ENCODE measurements at regions not wholly inside any gene's neighbourhood (a gene's known extent, or its start where the extent isn't known, plus 50 kb on each side); places are given as distances from the start of the nearest gene placed in this dataset.

DNA sequence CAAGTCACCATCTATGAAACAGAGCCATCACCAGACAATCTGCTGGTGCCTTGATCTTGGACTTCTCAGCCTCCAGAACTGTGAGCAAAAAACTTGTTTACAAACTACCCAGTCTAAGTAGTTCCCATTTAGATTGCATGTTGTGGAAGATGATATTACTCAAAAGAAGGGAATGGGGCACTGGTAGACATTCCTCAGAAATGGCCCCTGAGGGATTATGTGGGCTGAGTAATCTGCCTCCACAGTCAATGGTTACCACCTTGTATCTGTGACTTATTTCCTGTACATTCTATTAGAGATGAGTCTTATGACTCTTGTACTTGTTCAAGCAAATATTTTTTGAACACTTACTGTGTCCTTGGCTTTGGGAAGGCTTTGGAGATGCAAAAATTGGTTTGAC lies 160.4 kb downstream of the NUP35 start:
- H3K36me3 ChIP-seq (ENCODE audit: control insufficient read depth, low read depth, low read length), result no peaks in the 10 kb centered on the region
- no peaks in the 10 kb centered on the region for H3K4me1 ChIP-seq (ENCODE audit: control insufficient read depth, low read depth, low read length)
- no peak overlapping the region for H3K4me3 ChIP-seq (ENCODE audit: low read length)
- no peak overlapping the region for H3K9ac ChIP-seq (ENCODE audit: low read length)
- H3K27me3 ChIP-seq (ENCODE audit: control insufficient read depth, insufficient read depth, low read length), result peaks cover 6% of the 10 kb centered on the region
- no peaks in the 10 kb centered on the region for H3K9me3 ChIP-seq (ENCODE audit: control insufficient read depth, low read depth, low read length)
- no peak overlapping the region for H3K27ac ChIP-seq (ENCODE audit: low read length)

DNA sequence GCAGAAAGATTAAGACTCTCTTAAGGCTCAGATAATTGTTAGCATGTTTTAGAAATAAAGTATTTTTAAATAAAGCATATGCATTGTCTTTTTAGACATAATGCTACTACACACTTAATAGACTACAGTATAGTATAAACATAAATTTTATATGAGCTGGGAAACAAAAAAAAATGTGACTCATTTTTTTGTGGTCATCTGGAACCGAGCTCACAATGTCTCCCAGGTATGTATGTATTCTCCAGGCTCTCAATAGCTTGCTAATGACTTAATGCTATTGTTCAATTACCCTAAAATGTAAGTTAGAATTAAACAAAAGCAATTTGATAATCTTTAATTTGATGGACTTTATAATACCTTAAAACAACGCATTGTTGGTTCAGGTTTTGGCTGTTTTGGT lies 167.2 kb downstream of the NUP35 start:
- Histone ChIP-seq H3K4me1 (ENCODE audit: control insufficient read depth, low read depth, low read length) (peaks cover 9% of the 10 kb centered on the region), H3K27ac (ENCODE audit: low read length) (no peak overlapping the region), H3K4me3 (ENCODE audit: low read length) (no peak overlapping the region), H3K36me3 (ENCODE audit: control insufficient read depth, low read depth, low read length) (no peaks in the 10 kb centered on the region), H3K9me3 (ENCODE audit: control insufficient read depth, low read depth, low read length) (no peaks in the 10 kb centered on the region), H3K9ac (ENCODE audit: low read length) (no peak overlapping the region), H3K27me3 (ENCODE audit: control insufficient read depth, insufficient read depth, low read length) (peaks cover 41% of the 10 kb centered on the region)

DNA sequence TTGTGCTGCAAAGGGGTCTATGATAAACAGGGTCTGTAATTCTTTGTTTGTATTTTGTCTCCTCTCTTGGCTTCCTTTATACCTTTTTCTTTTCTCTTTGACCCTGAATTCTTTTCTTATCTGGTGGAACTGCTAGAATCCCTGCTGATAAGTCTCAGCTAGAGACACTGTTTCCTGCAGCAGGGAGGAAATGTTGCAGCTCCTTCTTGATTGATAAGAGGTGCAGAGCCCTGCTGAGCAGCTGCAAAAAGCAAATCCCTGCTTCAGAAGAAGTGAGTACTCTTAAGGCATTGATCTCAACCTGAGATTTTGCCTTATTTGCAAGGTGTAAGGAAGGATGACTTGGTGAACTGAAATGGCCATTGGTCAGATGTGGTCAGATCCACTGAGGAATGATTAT lies 167.8 kb downstream of the NUP35 start:
- Histone ChIP-seq H3K4me3 (ENCODE audit: low read length) (no peak overlapping the region), H3K27me3 (ENCODE audit: control insufficient read depth, insufficient read depth, low read length) (peaks cover 41% of the 10 kb centered on the region), H3K9me3 (ENCODE audit: control insufficient read depth, low read depth, low read length) (no peaks in the 10 kb centered on the region), H3K27ac (ENCODE audit: low read length) (no peak overlapping the region), H3K4me1 (ENCODE audit: control insufficient read depth, low read depth, low read length) (peaks cover 9% of the 10 kb centered on the region), H3K9ac (ENCODE audit: low read length) (no peak overlapping the region), H3K36me3 (ENCODE audit: control insufficient read depth, low read depth, low read length) (no peaks in the 10 kb centered on the region)

DNA sequence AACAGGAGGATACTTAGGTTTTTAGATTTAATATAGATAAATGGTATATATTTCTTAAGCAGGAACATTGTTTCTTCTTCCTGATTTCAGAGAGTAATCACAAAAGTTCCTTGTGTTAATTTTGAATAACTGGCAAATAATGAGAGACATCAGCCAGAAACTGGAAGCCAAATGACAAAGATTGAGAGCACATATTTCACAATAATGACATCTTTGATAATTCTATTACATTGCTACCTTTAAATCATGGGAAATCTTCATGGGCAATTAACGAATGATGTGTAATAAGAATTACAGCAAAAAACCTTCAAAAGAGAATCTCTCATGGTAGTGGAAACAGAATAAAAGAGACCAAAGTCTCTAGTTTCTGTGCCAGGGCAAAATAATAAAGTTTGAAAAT lies 215.1 kb downstream of the NUP35 start:
- H3K4me3 ChIP-seq (ENCODE audit: low read length), result no peak overlapping the region
- H3K27me3 ChIP-seq (ENCODE audit: control insufficient read depth, insufficient read depth, low read length), result no peaks in the 10 kb centered on the region
- no peaks in the 10 kb centered on the region for H3K36me3 ChIP-seq (ENCODE audit: control insufficient read depth, low read depth, low read length)
- H3K4me1 ChIP-seq (ENCODE audit: control insufficient read depth, low read depth, low read length), result no peaks in the 10 kb centered on the region
- no peak overlapping the region for H3K9ac ChIP-seq (ENCODE audit: low read length)
- H3K9me3 ChIP-seq (ENCODE audit: control insufficient read depth, low read depth, low read length), result no peaks in the 10 kb centered on the region
- no peak overlapping the region for H3K27ac ChIP-seq (ENCODE audit: low read length)

DNA sequence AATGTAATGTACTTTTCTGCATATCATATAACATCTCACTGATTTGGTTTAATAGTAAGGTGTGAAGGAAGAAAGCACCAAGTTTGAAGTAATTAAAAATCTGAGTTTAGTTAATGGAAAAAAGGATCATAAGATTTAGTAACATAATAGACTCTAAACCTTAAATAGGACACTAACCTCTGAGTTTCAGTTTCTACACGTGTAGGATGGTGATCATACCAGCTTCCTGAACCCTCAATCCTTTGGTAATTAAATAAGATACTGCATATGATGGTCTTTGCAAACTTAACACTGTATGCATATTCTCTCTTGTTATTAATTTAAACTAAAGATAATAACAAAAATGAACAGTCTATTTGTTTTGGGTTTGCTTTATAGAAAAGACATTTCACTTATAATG lies 216.8 kb downstream of the NUP35 start:
- H3K27me3 ChIP-seq (ENCODE audit: control insufficient read depth, insufficient read depth, low read length), result no peaks in the 10 kb centered on the region
- H3K36me3 ChIP-seq (ENCODE audit: control insufficient read depth, low read depth, low read length), result no peaks in the 10 kb centered on the region
- no peak overlapping the region for H3K4me3 ChIP-seq (ENCODE audit: low read length)
- no peaks in the 10 kb centered on the region for H3K4me1 ChIP-seq (ENCODE audit: control insufficient read depth, low read depth, low read length)
- H3K9ac ChIP-seq (ENCODE audit: low read length), result no peak overlapping the region
- no peaks in the 10 kb centered on the region for H3K9me3 ChIP-seq (ENCODE audit: control insufficient read depth, low read depth, low read length)
- H3K27ac ChIP-seq (ENCODE audit: low read length), result no peak overlapping the region

DNA sequence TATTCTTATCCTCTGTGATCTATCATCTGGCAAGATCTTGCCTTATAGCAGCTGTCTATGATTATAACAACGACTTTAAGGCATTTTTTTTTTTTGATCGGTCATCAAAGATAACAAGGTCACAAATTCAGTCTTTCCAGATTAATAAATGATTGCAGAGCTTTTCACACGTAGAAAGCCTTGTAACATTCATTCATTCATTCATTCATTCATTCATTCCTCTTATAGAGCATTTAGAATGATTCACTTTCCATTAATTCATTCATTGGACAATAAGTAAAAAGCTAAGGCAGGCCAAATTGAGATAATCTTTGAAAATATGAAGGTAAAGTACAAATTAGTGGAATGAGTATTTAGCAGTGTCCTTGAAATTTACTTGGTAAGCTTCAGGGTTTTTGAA lies 223.7 kb downstream of the NUP35 start:
- H3K36me3 ChIP-seq (ENCODE audit: control insufficient read depth, low read depth, low read length), result no peaks in the 10 kb centered on the region
- no peaks in the 10 kb centered on the region for H3K9me3 ChIP-seq (ENCODE audit: control insufficient read depth, low read depth, low read length)
- H3K27ac ChIP-seq (ENCODE audit: low read length), result no peak overlapping the region
- no peak overlapping the region for H3K9ac ChIP-seq (ENCODE audit: low read length)
- no peak overlapping the region for H3K4me3 ChIP-seq (ENCODE audit: low read length)
- no peaks in the 10 kb centered on the region for H3K27me3 ChIP-seq (ENCODE audit: control insufficient read depth, insufficient read depth, low read length)
- H3K4me1 ChIP-seq (ENCODE audit: control insufficient read depth, low read depth, low read length), result no peaks in the 10 kb centered on the region

DNA sequence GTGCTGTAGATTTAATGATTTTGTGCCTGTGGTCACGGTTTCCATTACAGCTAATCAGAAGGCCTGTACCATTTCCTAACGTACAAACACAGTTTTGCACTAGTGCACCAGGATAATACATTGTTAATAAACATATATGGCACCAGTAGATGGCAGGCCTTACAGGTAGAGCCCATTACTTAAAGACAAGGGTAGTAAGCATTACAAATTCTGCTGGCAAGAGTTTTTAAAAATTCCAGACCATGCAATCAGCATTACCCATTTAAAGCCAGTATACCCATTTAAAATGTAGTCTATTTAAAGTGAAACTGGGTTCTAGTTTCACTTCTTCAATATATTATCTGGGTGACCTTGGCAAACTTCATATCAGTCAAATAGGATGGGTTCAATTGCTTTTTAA lies 224.2 kb downstream of the NUP35 start:
- Histone ChIP-seq H3K4me3 (ENCODE audit: low read length) (no peak overlapping the region), H3K4me1 (ENCODE audit: control insufficient read depth, low read depth, low read length) (no peaks in the 10 kb centered on the region), H3K36me3 (ENCODE audit: control insufficient read depth, low read depth, low read length) (no peaks in the 10 kb centered on the region), H3K9ac (ENCODE audit: low read length) (no peak overlapping the region), H3K27me3 (ENCODE audit: control insufficient read depth, insufficient read depth, low read length) (no peaks in the 10 kb centered on the region), H3K9me3 (ENCODE audit: control insufficient read depth, low read depth, low read length) (no peaks in the 10 kb centered on the region), H3K27ac (ENCODE audit: low read length) (no peak overlapping the region)

DNA sequence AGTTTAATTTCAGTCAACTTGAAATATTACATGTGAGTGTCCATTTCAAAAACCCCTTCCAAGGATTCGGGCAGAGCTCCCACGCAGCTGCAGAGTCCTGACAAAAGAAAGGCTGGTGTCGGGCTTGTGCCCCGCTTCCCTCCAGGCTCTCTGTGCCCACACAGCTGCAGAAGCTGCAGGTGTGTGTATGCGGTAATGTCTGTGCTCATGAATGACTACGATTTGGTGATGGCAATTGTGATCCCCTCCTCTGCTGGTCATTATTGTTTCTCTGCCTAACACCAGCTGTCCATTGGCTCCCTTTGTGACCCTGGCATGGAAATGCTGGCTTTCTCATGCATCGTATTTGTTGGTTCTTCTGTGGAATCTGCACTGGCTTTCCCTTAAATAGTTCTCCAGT lies 224.8 kb downstream of the NUP35 start:
- Histone ChIP-seq H3K4me3 (ENCODE audit: low read length) (no peak overlapping the region), H3K9ac (ENCODE audit: low read length) (no peak overlapping the region), H3K4me1 (ENCODE audit: control insufficient read depth, low read depth, low read length) (no peaks in the 10 kb centered on the region), H3K27me3 (ENCODE audit: control insufficient read depth, insufficient read depth, low read length) (no peaks in the 10 kb centered on the region), H3K9me3 (ENCODE audit: control insufficient read depth, low read depth, low read length) (no peaks in the 10 kb centered on the region), H3K27ac (ENCODE audit: low read length) (no peak overlapping the region), H3K36me3 (ENCODE audit: control insufficient read depth, low read depth, low read length) (no peaks in the 10 kb centered on the region)

DNA sequence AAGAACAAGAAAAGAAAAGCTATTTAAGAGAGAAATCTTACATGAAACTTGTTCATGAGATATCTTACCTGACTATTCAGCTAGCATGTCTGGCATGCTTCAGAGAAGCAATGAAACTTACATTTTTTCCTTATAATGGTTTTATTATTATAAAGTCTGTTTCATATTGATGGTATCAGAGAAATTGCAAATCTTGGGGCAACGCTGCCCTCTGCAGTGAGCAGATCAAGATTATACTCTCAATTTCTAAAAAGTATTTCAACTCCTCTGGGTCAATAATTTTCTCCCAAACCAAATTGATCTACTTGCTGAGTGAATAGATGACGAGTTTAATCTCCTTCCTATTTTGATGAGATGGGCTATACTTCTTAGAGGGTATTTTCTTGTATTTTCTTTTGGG lies 235.6 kb downstream of the NUP35 start:
- Histone ChIP-seq H3K36me3 (ENCODE audit: control insufficient read depth, low read depth, low read length) (no peaks in the 10 kb centered on the region), H3K9ac (ENCODE audit: low read length) (no peak overlapping the region), H3K4me1 (ENCODE audit: control insufficient read depth, low read depth, low read length) (no peaks in the 10 kb centered on the region), H3K27me3 (ENCODE audit: control insufficient read depth, insufficient read depth, low read length) (no peaks in the 10 kb centered on the region), H3K4me3 (ENCODE audit: low read length) (no peak overlapping the region), H3K9me3 (ENCODE audit: control insufficient read depth, low read depth, low read length) (no peaks in the 10 kb centered on the region), H3K27ac (ENCODE audit: low read length) (no peak overlapping the region)

DNA sequence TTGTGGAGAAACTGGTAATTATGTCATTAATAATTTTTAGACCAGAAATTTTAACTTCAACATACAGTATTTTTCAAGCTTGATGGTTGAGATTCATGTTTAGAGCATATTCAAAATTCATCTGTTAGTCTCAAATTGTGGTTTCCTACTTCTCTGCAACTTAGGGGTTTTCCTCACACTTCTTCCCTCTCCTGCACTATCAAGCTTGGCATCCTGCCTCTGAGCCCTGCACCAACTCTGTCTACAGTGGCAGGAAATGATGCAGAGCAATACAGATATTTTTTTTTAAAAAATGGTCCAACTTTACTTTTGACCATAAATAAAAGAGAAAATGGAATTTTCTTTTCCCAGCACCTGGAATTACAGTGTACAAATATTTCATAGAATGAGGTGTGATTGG lies 247.3 kb downstream of the NUP35 start:
- no peaks in the 10 kb centered on the region for H3K36me3 ChIP-seq (ENCODE audit: control insufficient read depth, low read depth, low read length)
- no peak overlapping the region for H3K9ac ChIP-seq (ENCODE audit: low read length)
- no peaks in the 10 kb centered on the region for H3K4me1 ChIP-seq (ENCODE audit: control insufficient read depth, low read depth, low read length)
- no peak overlapping the region for H3K4me3 ChIP-seq (ENCODE audit: low read length)
- no peaks in the 10 kb centered on the region for H3K27me3 ChIP-seq (ENCODE audit: control insufficient read depth, insufficient read depth, low read length)
- H3K9me3 ChIP-seq (ENCODE audit: control insufficient read depth, low read depth, low read length), result no peaks in the 10 kb centered on the region
- no peak overlapping the region for H3K27ac ChIP-seq (ENCODE audit: low read length)

DNA sequence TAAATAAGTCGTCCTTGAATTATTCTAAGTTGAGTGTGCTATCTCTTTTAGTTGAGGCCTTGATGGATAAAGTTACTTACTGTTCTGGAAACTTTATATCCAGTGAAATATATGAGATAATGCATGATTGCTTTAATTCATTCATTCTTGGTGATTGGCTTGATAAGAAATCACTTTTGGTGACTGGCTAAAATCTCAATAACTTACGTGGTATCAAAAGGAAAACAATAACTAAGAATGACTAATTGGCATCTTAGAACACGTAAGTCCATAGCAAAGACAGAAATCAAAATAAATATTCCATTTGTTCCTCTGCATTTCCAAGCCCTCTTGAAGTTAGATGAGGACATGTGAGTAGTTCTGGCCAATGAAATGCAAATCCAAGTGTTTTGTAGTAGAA lies 251.6 kb downstream of the NUP35 start:
- Histone ChIP-seq H3K4me1 (ENCODE audit: control insufficient read depth, low read depth, low read length) (no peaks in the 10 kb centered on the region), H3K9me3 (ENCODE audit: control insufficient read depth, low read depth, low read length) (no peaks in the 10 kb centered on the region), H3K4me3 (ENCODE audit: low read length) (no peak overlapping the region), H3K27ac (ENCODE audit: low read length) (no peak overlapping the region), H3K27me3 (ENCODE audit: control insufficient read depth, insufficient read depth, low read length) (no peaks in the 10 kb centered on the region), H3K36me3 (ENCODE audit: control insufficient read depth, low read depth, low read length) (no peaks in the 10 kb centered on the region), H3K9ac (ENCODE audit: low read length) (no peak overlapping the region)

DNA sequence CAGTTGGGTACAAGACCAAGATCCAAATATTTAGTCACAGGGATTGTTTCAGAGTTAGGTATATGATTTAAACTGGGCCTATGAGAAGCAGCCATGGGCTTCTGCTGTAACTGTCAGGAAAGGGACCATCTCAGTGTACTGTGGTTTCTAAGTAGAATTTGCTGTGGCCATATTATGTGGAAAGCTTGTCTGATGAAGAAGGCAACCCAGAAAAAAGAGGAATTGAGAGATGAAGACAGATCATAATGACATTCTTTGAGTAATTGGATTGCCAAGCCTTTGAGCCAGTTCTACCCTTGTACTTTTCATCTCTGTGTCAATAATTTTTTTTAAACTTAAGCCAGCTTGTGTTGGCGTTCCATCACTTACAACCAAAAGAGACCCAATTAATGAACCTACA lies 259.6 kb downstream of the NUP35 start:
- Histone ChIP-seq H3K36me3 (ENCODE audit: control insufficient read depth, low read depth, low read length) (no peaks in the 10 kb centered on the region), H3K27me3 (ENCODE audit: control insufficient read depth, insufficient read depth, low read length) (no peaks in the 10 kb centered on the region), H3K9me3 (ENCODE audit: control insufficient read depth, low read depth, low read length) (no peaks in the 10 kb centered on the region)

More for the DNA sequence above, 259.6 kb downstream of the NUP35 start:
- Histone ChIP-seq H3K4me1 (ENCODE audit: control insufficient read depth, low read depth, low read length) (no peaks in the 10 kb centered on the region), H3K27ac (ENCODE audit: low read length) (no peak overlapping the region), H3K4me3 (ENCODE audit: low read length) (no peak overlapping the region), H3K9ac (ENCODE audit: low read length) (no peak overlapping the region)

All from iPS-18a (cell line).